Osteoblast (primary cell): ENCODE measurements at regions not wholly inside any gene's neighbourhood (a gene's known extent, or its start where the extent isn't known, plus 50 kb on each side); places are given as distances from the start of the nearest gene placed in this dataset.

ENCODE experiments used
- DNase-seq: peaks from one replicate; pipeline ENCODE4 v3.0.0; 2011; ENCODE audit warnings: low spot score, mixed read lengths; ENCODE audit not compliant: insufficient read length; ENCODE audit errors: missing footprints
- H2AFZ ChIP-seq: 2 replicates; pipeline ENCODE4 v1.6.0; 2011; ENCODE audit warnings: mild to moderate bottlenecking, low read length
- H3K27ac ChIP-seq: 2 replicates; pipeline ENCODE4 v1.5.1; 2011; ENCODE audit warnings: mild to moderate bottlenecking, low read depth, low read length, moderate library complexity
- H3K27me3 ChIP-seq: 2 replicates; pipeline ENCODE4 v1.6.0; 2012; ENCODE audit warnings: mild to moderate bottlenecking, control low read depth, inconsistent platforms, low read length, moderate library complexity; ENCODE audit not compliant: insufficient read depth
- H3K36me3 ChIP-seq: 2 replicates; pipeline ENCODE4 v1.5.1; 2011; ENCODE audit warnings: mild to moderate bottlenecking, low read length, control low read depth, moderate library complexity; ENCODE audit not compliant: insufficient read depth
- H3K4me1 ChIP-seq: 2 replicates; pipeline ENCODE4 v1.5.1; 2011; ENCODE audit warnings: mild to moderate bottlenecking, low read length, control low read depth, moderate library complexity; ENCODE audit not compliant: insufficient read depth
- H3K4me2 ChIP-seq: 2 replicates; pipeline ENCODE4 v1.6.0; 2011; ENCODE audit warnings: mild to moderate bottlenecking, low read length; ENCODE audit not compliant: insufficient read depth
- H3K4me3 ChIP-seq: fragments of 200-600 bp; sonication (generic); 3 replicates; pipeline ENCODE4 v1.5.1; 2012; ENCODE audit warnings: mild to moderate bottlenecking, low read length, inconsistent platforms; ENCODE audit not compliant: insufficient read depth
- H3K79me2 ChIP-seq: 2 replicates; pipeline ENCODE4 v1.6.0; 2012; ENCODE audit warnings: mild to moderate bottlenecking, low read length, control low read depth, inconsistent platforms; ENCODE audit not compliant: insufficient read depth
- H3K9me3 ChIP-seq: 2 replicates; pipeline ENCODE4 v1.5.1; 2011; ENCODE audit warnings: low read depth, low read length, control low read depth
- H4K20me1 ChIP-seq: 2 replicates; pipeline ENCODE4 v1.6.0; 2012; ENCODE audit warnings: mild to moderate bottlenecking, low read length, control low read depth; ENCODE audit not compliant: insufficient read depth
- TF ChIP-seq, protein P1 (sequence below): IDR thresholded peaks from 2 replicates; pipeline ENCODE4 v1.5.1; 2011; ENCODE audit warnings: mild to moderate bottlenecking, low read depth, low read length, moderate library complexity; ENCODE audit errors: extremely low read depth

DNA sequence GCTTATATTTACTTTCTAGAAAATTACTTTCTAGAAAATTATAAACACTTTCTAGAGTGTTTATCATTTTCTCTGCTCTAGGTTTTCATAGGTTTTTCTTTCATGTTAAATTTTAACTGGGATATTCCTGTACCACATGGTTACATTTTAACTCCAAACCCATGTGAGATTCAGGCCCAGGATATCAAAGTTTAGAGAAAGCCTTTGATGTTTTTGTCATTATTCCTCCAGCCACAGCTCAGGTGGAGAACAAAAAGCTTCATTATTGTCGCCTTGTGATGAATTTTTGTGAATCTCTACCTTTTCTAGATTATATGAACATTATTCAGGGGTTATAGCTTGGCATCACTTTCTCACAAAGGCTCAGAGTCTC lies 816.0 kb downstream of the SQOR start:
- Histone ChIP-seq H3K9me3 (peaks cover 3% of the 10 kb centered on the region), H3K27ac (no peak overlapping the region), H3K4me1 (no peaks in the 10 kb centered on the region), H3K79me2 (no peaks in the 10 kb centered on the region), H4K20me1 (no peaks in the 10 kb centered on the region), H2AFZ (no peak overlapping the region), H3K27me3 (no peaks in the 10 kb centered on the region), H3K36me3 (no peaks in the 10 kb centered on the region), H3K4me2 (no peak overlapping the region), H3K4me3 (no peak overlapping the region)
- TF ChIP-seq, protein P1, sequence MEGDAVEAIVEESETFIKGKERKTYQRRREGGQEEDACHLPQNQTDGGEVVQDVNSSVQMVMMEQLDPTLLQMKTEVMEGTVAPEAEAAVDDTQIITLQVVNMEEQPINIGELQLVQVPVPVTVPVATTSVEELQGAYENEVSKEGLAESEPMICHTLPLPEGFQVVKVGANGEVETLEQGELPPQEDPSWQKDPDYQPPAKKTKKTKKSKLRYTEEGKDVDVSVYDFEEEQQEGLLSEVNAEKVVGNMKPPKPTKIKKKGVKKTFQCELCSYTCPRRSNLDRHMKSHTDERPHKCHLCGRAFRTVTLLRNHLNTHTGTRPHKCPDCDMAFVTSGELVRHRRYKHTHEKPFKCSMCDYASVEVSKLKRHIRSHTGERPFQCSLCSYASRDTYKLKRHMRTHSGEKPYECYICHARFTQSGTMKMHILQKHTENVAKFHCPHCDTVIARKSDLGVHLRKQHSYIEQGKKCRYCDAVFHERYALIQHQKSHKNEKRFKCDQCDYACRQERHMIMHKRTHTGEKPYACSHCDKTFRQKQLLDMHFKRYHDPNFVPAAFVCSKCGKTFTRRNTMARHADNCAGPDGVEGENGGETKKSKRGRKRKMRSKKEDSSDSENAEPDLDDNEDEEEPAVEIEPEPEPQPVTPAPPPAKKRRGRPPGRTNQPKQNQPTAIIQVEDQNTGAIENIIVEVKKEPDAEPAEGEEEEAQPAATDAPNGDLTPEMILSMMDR = no peak
- DNase-seq = no peak

DNA sequence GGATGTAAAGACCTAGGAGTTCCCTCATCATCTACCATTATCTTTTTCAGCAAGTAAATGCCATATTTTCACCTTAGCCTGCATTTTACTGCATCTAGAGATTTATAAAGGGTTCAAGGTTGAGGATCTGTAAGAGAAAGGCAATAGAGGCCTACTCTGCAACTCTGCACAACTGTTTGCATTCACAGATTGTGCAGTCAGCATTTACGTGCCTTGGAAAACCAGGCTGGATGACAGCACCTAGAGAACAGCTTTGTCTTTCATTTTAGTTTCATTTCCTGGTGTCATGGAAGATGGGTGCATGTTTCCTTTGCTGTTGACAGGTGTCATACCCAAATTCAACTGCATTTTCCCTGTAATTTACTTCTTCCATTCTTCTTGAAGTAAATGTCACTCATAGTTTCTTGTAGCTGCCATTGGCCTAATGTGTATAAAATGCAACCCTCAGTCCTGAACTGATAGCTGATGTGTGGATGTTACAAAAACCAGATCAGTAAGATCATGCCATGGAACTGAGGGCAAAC lies 817.5 kb downstream of the SQOR start:
- Histone ChIP-seq H3K27me3 (no peaks in the 10 kb centered on the region), H4K20me1 (no peaks in the 10 kb centered on the region), H3K36me3 (no peaks in the 10 kb centered on the region), H3K4me2 (no peak overlapping the region), H3K9me3 (peaks cover 3% of the 10 kb centered on the region), H3K4me1 (no peaks in the 10 kb centered on the region), H3K4me3 (no peak overlapping the region), H3K27ac (no peak overlapping the region), H3K79me2 (no peaks in the 10 kb centered on the region), H2AFZ (no peak overlapping the region)
- no peak for DNase-seq
- TF ChIP-seq, protein P1 = no peak

DNA sequence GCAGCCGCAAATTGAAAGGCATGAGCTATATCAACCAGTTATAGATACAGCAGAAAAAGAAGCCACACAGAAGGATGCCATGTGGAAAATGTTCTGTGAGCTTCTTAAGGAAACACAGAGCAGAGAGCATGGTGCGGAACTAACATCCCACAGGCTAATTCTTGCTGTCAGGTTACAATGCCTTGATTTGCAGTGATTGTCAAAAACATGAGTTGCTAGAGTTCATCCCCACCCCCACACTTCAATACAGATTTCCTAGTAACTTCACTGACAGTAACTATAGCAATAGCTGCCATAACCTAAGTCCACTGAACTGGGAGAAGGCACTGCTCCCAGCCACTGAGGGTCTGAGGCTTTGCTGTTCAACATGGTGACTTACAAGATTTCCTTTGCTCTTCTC lies 821.6 kb downstream of the SQOR start:
- no peaks in the 10 kb centered on the region for H4K20me1 ChIP-seq
- no peak overlapping the region for H2AFZ ChIP-seq
- TF ChIP-seq, protein P1 = no peak
- no peaks in the 10 kb centered on the region for H3K36me3 ChIP-seq
- H3K4me3 ChIP-seq = no peak overlapping the region
- H3K27ac ChIP-seq = no peak overlapping the region
- H3K9me3 ChIP-seq = peaks cover 3% of the 10 kb centered on the region
- no peak overlapping the region for H3K4me2 ChIP-seq
- no peaks in the 10 kb centered on the region for H3K4me1 ChIP-seq
- DNase-seq = no peak
- no peaks in the 10 kb centered on the region for H3K27me3 ChIP-seq
- H3K79me2 ChIP-seq = no peaks in the 10 kb centered on the region

DNA sequence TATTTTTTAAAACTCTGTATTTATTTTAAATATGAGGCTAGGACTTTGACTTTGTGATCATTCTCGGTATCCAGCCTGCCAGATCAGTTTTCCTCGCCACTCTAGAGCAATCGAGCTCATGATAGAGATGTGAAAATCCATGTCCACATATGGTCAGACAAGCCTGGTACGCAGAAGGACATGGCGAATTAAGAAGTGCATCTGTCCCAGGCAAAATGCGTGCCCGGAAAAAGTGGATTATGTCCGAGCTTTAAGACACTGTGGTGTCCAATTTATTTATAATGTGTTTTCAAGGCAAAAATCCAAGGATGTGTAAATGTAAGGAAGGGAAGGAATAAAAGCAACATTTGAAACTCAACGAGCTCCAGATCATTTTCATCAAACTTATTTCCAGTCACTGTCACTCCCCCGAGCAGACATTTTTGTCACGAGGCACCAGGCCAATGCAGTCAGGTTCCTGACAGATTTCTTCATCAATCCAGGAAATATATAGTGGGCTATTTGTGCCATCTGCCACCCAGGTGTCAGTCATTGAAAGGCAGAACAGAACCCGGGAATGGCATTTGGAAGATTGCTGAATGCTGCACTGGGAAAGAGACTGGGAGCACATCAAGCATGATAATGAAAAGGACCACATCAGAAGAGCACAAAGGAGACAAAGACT lies 825.7 kb downstream of the SQOR start:
- H3K79me2 ChIP-seq = no peaks in the 10 kb centered on the region
- H3K4me3 ChIP-seq = no peak overlapping the region
- no peak overlapping the region for H2AFZ ChIP-seq
- H3K4me1 ChIP-seq = no peaks in the 10 kb centered on the region
- no peak overlapping the region for H3K4me2 ChIP-seq
- H3K27ac ChIP-seq = no peak overlapping the region
- no peak for DNase-seq
- H4K20me1 ChIP-seq = no peaks in the 10 kb centered on the region
- H3K27me3 ChIP-seq = no peaks in the 10 kb centered on the region
- H3K9me3 ChIP-seq = no peaks in the 10 kb centered on the region
- TF ChIP-seq, protein P1 = no peak
- no peaks in the 10 kb centered on the region for H3K36me3 ChIP-seq
